Glomerular visceral epithelial cell (primary cell): ENCODE measurements at regions not wholly inside any gene's neighbourhood (a gene's known extent, or its start where the extent isn't known, plus 50 kb on each side); places are given as distances from the start of the nearest gene placed in this dataset.
"Not testable (repeated sequence)": the region's sequence is repeated elsewhere in the genome, so short reads cannot be mapped to it uniquely, and the experiment has no call there.

ENCODE experiments used
- DNase-seq: peaks from one replicate; pipeline ENCODE4 v3.0.0-alpha.2; 2016; ENCODE audit errors: extremely low spot score

DNA sequence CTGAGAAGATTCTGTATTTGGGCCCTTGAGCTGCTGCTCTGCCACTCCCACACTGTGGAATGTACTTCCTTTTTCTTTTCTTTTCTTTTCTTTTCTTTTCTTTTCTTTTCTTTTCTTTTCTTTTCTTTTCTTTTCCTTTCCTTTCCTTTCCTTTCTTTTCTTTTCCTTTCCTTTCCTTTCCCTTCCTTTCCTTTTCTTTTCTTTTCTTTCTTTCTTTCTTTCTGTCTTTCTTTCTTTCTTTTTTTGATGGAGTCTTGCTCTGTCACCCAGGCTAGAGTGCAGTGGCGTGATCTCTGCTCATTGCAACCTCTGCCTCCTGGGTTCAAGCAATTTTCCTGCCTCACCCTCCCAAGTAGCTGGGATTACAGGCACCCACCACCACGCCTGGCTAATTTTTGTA is 89.8 kb downstream of the DNAAF6 start:
- DNase-seq = not testable (repeated sequence)

GRCh38 chrX:107298276-107298675 is 91.9 kb downstream of the DNAAF6 start:
- DNase-seq = no peak

- DNase-seq = no peak
Measured at GRCh38 chrX:107301253-107301652, 94.8 kb downstream of the DNAAF6 start.

- DNase-seq = no peak
Measured at GRCh38 chrX:107304141-107304540, 97.7 kb downstream of the DNAAF6 start.

DNA sequence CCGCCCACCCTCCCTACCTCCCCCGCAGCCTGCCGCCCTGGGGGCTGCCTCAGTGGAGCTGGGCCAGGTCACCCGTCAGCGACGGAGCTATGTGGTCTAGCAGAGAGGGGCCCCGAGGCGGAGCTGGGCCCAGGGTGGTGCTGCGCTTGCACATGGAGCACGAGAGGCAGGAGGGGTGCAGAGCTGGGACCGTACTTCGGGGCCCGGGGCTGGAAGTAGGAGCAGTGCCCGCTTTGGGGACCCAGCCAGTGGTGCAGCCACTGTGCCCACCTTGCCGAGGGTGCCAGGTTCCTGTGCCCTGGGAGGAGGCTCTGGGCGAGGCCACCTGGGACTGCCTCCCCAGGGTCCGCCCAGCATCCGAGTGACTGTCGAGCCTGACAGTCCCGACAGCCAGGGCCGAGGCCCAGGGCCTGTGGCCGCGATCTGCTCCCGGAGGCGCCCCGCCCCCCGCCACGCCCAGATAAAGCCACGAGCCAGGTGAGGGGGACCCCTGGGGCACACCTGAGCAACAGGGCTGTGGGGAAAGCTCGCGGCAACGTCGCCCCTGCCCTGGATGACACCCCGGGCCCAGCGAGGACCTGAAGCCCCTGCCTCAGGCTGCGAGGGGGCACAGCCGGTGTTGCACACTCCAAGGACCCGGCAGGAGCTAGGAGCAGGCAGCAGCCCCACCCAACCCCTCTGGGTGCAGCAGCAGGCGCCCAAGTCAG is 117.5 kb downstream of the DNAAF6 start:
- no peak for DNase-seq

- peak; percentile 7 for DNase-seq
Measured at GRCh38 chrX:107324493-107325310, 118.3 kb downstream of the DNAAF6 start.

DNA sequence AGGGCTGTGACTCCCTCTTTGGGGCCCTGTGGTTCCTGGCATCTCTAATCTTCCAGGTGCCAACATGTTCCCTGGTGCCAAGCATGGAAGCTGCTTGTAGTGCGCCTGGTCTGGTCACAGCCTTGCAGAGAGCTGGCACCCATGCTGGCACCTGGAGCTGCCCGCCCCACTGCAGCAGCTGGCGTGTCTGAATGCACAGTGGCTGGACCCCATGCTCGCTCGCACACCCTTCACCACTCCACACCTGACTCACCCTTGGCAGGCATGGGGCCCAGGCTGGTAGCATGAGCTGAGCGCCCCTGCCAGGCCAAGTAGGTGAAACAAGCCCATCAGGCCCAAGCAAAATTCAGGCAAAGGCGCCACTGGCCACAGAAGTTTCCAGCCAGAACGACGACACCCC is 119.1 kb downstream of the DNAAF6 start:
- no peak for DNase-seq

- no peak for DNase-seq
Measured at GRCh38 chrX:107348051-107348450, 101.4 kb upstream of the FRMPD3 start.

GRCh38 chrX:107348990-107349389 is 100.5 kb upstream of the FRMPD3 start:
- DNase-seq = no peak

DNA sequence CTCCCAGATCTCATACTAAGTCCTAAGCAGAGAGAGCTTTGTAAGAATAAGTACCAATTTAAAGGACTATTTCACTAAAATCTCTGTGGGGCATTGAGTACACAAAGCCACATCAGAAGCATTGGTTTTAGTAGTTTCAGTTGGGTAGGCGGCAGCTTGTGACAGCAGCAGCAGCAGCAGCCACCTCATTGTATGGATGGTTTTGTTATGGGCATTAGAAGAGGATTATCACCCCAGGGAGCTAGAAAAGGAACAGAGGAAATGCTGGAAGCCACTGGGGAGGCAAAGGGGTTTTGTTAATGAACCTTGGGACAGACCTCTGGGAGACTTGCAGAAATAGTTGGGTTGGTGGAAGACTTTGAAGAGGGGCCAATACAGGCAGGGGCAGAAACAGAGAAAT is 93.9 kb upstream of the FRMPD3 start:
- DNase-seq = no peak

DNA sequence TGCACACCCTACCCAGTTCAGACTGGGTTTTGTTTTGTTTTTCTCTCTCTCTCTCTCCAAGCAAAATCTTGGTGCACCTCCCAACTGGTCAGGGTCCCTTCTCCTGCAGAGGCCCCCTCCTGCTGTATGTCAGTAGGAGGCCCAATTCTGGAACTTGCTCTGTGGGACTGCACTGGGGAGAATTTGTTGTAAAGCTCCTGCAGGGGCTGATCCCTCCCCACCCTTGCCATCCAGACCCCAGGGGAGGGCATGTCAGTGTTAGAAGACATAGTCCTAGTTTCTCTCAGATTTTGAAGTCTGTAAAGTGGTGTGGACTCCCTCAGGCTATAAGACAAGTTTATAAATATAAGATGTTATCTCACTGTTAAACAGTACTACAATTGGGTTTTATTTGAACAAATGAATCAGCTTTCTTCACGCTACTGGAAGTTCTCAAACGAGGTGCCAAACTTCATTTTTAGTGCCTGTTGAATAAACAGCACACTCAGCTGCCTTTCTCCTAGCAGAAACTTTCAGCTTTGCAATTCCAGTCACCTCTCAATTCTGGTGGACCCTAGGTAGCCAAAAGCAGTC is 88.6 kb upstream of the FRMPD3 start:
- no peak for DNase-seq

DNA sequence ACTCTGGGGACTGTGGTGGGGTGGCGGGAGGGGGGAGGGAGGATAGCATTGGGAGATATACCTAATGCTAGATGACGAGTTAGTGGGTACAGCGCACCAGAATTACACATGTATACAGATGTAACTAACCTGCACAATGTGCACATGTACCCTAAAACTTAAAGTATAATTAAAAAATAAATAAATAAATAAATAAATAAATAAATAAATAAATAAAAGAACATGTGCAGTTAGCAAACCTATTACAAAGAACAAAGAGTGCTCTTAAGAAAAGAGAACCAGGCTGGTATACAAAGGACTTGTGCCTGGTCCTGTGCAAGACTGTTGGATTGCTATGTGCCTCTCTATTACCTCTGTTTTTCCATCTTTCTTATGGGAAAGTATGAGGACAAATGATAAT is 79.3 kb upstream of the FRMPD3 start:
- DNase-seq = not testable (repeated sequence)

GRCh38 chrX:107374132-107374531 is 75.3 kb upstream of the FRMPD3 start:
- DNase-seq = no peak

DNA sequence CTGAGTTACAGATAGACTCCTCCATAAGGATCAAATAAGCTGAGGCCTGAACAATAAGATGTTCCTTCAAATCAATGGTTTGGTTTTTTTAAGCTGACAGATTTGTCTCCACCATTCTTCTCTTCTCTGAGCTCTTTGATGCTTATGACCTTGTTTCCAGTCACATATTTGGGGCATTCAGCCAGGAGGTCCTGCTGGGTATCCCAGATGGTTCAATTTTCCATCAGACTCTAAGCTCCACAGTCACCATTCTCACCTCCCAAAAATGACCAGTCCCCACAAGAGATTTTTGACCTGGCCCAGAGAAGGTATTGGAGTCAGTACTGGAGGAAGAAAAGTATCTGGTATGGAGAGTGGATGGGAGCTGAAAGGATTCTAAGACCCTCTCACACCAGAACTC is 74.6 kb upstream of the FRMPD3 start:
- DNase-seq = no peak

- DNase-seq = not testable (repeated sequence)
Measured at GRCh38 chrX:107376186-107376585, 73.3 kb upstream of the FRMPD3 start.

DNA sequence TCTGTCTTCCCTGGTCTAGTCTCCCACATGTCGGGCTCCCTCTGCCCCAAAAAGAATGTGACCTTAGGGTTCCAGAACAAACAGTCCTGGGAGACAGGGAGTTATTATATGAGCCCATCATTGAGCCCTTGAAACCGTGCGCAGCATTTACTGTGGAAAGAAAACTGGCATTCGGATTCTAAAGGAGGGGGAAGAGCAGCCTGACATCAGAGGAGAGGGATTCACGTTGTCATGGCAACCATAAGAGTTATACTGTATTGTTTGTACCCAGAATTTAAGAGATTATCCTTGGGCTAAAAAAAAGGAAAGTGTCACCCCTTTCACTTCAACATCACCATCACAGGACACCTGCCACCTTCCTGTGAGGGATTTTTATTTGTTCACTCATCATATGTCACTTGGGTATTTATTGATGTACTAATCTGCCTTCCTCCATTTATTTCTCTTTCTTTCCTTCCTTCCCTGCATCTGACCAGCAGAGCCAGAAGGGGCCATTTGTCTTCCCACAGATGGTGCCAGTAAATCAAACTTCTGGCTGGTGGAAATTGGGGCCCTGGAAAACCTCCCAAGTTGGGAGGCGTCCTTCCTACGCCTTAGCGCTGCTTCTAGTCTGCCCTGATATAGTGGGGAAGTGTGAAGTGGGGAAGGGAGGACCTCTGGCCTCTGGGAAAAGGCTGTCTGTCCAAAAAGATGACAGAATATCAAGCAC is 64.9 kb upstream of the FRMPD3 start:
- DNase-seq = no peak

- DNase-seq = no peak
Measured at GRCh38 chrX:107389726-107390125, 59.7 kb upstream of the FRMPD3 start.

DNA sequence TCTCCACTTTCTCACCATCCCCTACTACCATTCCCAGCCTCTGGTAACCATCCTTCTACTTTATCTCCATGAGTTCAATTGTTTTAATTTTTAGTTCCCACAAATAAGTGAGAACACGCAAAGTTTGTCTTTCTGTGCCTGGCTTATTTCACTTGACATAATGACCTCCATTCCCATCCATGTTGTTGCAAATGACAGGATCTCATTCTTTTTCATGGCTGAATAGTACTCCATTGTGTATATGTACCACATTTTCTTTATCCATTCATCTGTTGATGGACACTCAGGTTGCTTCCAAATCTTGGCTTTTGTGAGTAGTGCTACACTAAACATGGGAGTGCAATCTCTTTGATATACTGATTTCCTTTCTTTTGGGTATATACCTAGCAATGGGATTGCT is 55.8 kb upstream of the FRMPD3 start:
- not testable (repeated sequence) for DNase-seq

GRCh38 chrX:107396235-107396634 is 53.2 kb upstream of the FRMPD3 start:
- DNase-seq = no peak

DNA sequence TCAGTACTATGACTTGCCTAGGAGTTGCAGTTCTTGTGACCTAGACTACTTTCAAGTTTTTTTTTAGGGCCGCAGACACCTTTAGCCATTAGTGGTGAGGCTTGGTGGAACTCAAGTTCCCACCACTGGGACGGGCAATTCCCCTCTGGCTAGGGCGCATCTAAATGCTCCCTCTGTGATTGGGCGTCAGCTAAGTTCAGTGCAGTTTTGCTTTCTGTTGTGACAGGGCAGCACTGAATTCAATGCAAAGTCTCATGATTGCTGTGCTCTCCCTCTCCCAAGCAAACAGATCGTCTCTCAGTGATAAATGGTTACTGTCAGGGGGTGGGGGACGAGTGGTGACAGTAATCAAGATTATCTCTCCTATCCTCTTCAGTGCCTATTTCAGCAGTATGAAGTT is 52.7 kb upstream of the FRMPD3 start:
- no peak for DNase-seq

GRCh38 chrX:107398115-107398514 is 51.3 kb upstream of the FRMPD3 start:
- no peak for DNase-seq
